SK-N-SH (cell line): ENCODE measurements at regions not wholly inside any gene's neighbourhood (a gene's known extent, or its start where the extent isn't known, plus 50 kb on each side); places are given as distances from the start of the nearest gene placed in this dataset.

Experiments used
- CTCF ChIA-PET: fragments of 300-600, 350-600 bp; formaldehyde crosslinking; extraction: SDS; loops from one replicate; lab custom pipeline; 2021; lab: Yijun Ruan, JAX
- POLR2A ChIA-PET: fragments of 350-600 bp; sonication (Branson Sonifier 250); formaldehyde crosslinking; extraction: SDS; loops from one replicate; lab custom pipeline; 2020; ENCODE audit warnings: antibody characterized with exemption, inconsistent platforms; lab: Yijun Ruan, JAX
- DNase-seq: peaks from one replicate; pipeline ENCODE4 v3.0.0; 2012
- H2AFZ ChIP-seq: fragments of 200-600 bp; sonication (generic); 2 replicates; pipeline ENCODE4 v1.8.1; 2016; ENCODE audit warnings: antibody characterized with exemption, mild to moderate bottlenecking, low read depth
- H3F3A ChIP-seq: fragments of 200-600 bp; sonication (generic); replicated peaks from 2 replicates; pipeline ENCODE3; 2016; ENCODE audit warnings: antibody characterized with exemption, mild to moderate bottlenecking; ENCODE audit not compliant: insufficient read depth
- H3K27ac ChIP-seq, 2 experiments: fragments of 200-500 bp in 1 of 2; fragments of 200-600 bp in 1 of 2; sonication (Bioruptor generic) in 1 of 2; sonication (generic), shearing (Covaris generic) in 1 of 2; 2 replicates each; pipeline versions ENCODE4 v1.5.1 to v1.6.1; 2014 to 2016; ENCODE audit warnings: low read depth in 2 of 2, inconsistent platforms in 1 of 2, low read length in 1 of 2, mild to moderate bottlenecking in 1 of 2, mixed read lengths in 1 of 2
- H3K27me3 ChIP-seq: fragments of 200-600 bp; sonication (generic), shearing (Covaris generic); 2 replicates; pipeline ENCODE4 v1.6.1; 2016; ENCODE audit warnings: mixed run types; ENCODE audit not compliant: insufficient read depth
- H3K36me3 ChIP-seq, 2 experiments: fragments of 200-500 bp in 1 of 2; fragments of 200-600 bp in 1 of 2; sonication (Bioruptor generic) in 1 of 2; sonication (generic) in 1 of 2; replicated peaks in 1 of 2; 2 replicates each; pipeline versions ENCODE3 to v1.5.1; 2014 to 2016; ENCODE audit warnings: low read length in 1 of 2, mild to moderate bottlenecking in 1 of 2; ENCODE audit not compliant: insufficient read depth in 2 of 2, control insufficient read depth in 1 of 2
- H3K4me1 ChIP-seq, 2 experiments: fragments of 200-500 bp in 1 of 2; fragments of 200-600 bp in 1 of 2; sonication (Bioruptor generic) in 1 of 2; sonication (generic), shearing (Covaris generic) in 1 of 2; 2 replicates each; pipeline versions ENCODE4 v1.5.1 to v1.6.1; 2014 to 2016; ENCODE audit warnings: low read depth in 1 of 2, low read length in 1 of 2, mixed run types in 1 of 2; ENCODE audit not compliant: insufficient read depth in 2 of 2, control insufficient read depth in 1 of 2
- H3K4me2 ChIP-seq: fragments of 200-600 bp; sonication (generic), shearing (Covaris generic); 2 replicates; pipeline ENCODE4 v1.6.1; 2017; ENCODE audit warnings: mixed run types
- H3K4me3 ChIP-seq, 2 experiments: fragments of 200-500 bp in 1 of 2; fragments of 200-600 bp in 1 of 2; sonication (Bioruptor generic) in 1 of 2; sonication (generic), shearing (Covaris generic) in 1 of 2; 2 replicates each; pipeline versions ENCODE4 v1.5.1 to v1.8.1; 2014 to 2016; ENCODE audit warnings: low read depth in 2 of 2, inconsistent platforms in 1 of 2, low read length in 1 of 2, mild to moderate bottlenecking in 1 of 2, mixed read lengths in 1 of 2, moderate library complexity in 1 of 2
- H3K79me2 ChIP-seq: fragments of 200-600 bp; sonication (generic); 2 replicates; pipeline ENCODE4 v1.8.1; 2017; ENCODE audit warnings: mild to moderate bottlenecking; ENCODE audit not compliant: insufficient read depth
- H3K9ac ChIP-seq: fragments of 200-600 bp; sonication (generic); 2 replicates; pipeline ENCODE4 v1.6.1; 2017; ENCODE audit warnings: mixed run types
- H3K9me2 ChIP-seq: fragments of 200-600 bp; sonication (generic); 2 replicates; pipeline ENCODE4 v1.6.1; 2017; ENCODE audit warnings: mixed run types
- H3K9me3 ChIP-seq: fragments of 200-600 bp; sonication (generic); 2 replicates; pipeline ENCODE4 v1.6.1; 2017; ENCODE audit warnings: mixed run types, mild to moderate bottlenecking, moderate library complexity
- H4K20me1 ChIP-seq: fragments of 200-600 bp; sonication (generic); 2 replicates; pipeline ENCODE4 v1.6.1; 2017; ENCODE audit warnings: mild to moderate bottlenecking, mixed run types; ENCODE audit not compliant: insufficient read depth
- CHD2 ChIP-seq: fragments of 150-350 bp; IDR thresholded peaks from 2 replicates; pipeline ENCODE4 v1.6.1; 2018; ENCODE audit warnings: low read length; ENCODE audit not compliant: partially characterized antibody
- EP300 ChIP-seq, 2 experiments: IDR thresholded peaks; 2 replicates each; pipeline versions ENCODE4 v1.4.0 to v1.6.1; 2012; ENCODE audit warnings: borderline replicate concordance in 1 of 2, low read depth in 1 of 2, low read length in 1 of 2
- EZH2phosphoT487 ChIP-seq: fragments of 200-600 bp; sonication (generic); IDR thresholded peaks from 2 replicates; pipeline ENCODE4 v1.6.1; 2017; ENCODE audit warnings: low read depth, mixed run types, mild to moderate bottlenecking, antibody characterized with exemption, moderate library complexity, borderline replicate concordance
- FOSL2 ChIP-seq: IDR thresholded peaks from 2 replicates; pipeline ENCODE4 v1.4.0; 2012; ENCODE audit warnings: low read depth, mild to moderate bottlenecking, moderate library complexity, borderline replicate concordance
- FOXJ3 ChIP-seq: sonication (generic); formaldehyde crosslinking; IDR thresholded peaks from 2 replicates; pipeline ENCODE4 v1.5.1; 2020; ENCODE audit warnings: mild to moderate bottlenecking, missing genetic modification reagents
- FOXM1 ChIP-seq: IDR thresholded peaks from 2 replicates; pipeline ENCODE4 v1.4.0; 2012; ENCODE audit warnings: low read depth, mild to moderate bottlenecking
- GABPA ChIP-seq: IDR thresholded peaks from 2 replicates; pipeline ENCODE4 v1.4.0; 2012; ENCODE audit warnings: low read depth, mild to moderate bottlenecking
- GATA2 ChIP-seq: sonication (generic); formaldehyde crosslinking; IDR thresholded peaks from 2 replicates; pipeline ENCODE4 v1.5.0; 2020; ENCODE audit warnings: mild to moderate bottlenecking, missing genetic modification reagents
- JUND ChIP-seq: IDR thresholded peaks from 2 replicates; pipeline ENCODE4 v1.4.0; 2012
- MEF2A ChIP-seq: IDR thresholded peaks from 2 replicates; pipeline ENCODE4 v1.4.0; 2012; ENCODE audit warnings: low read depth, borderline replicate concordance
- NRF1 ChIP-seq: IDR thresholded peaks from 2 replicates; pipeline ENCODE4 v1.6.1; 2012; ENCODE audit warnings: low read depth, mild to moderate bottlenecking, low read length
- RCOR1 ChIP-seq: fragments of 150-350 bp; IDR thresholded peaks from 2 replicates; pipeline ENCODE4 v1.6.1; 2017; ENCODE audit warnings: antibody characterized with exemption, low read length
- RFX5 ChIP-seq: IDR thresholded peaks from 2 replicates; pipeline ENCODE4 v1.6.1; 2012; ENCODE audit warnings: mild to moderate bottlenecking, improper control_type of control experiment, low read length
- RXRA ChIP-seq: IDR thresholded peaks from 2 replicates; pipeline ENCODE4 v1.4.0; 2012; ENCODE audit warnings: low read depth, mild to moderate bottlenecking, borderline replicate concordance
- SMC3 ChIP-seq: IDR thresholded peaks from 2 replicates; pipeline ENCODE4 v1.6.1; 2012; ENCODE audit warnings: low read depth, low read length, improper control_type of control experiment
- WGBS: methylation state at CpG from one replicate; pipeline ENCODE4 v1.1.6; 2017; ENCODE audit warnings: low lambda C conversion rate; 5-methylcytosine and 5-hydroxymethylcytosine counted together
- TF ChIP-seq, protein P1 (sequence below): fragments of 200-600 bp; sonication (generic); IDR thresholded peaks from 2 replicates; pipeline ENCODE4 v1.6.1; 2017; ENCODE audit warnings: antibody characterized with exemption, mild to moderate bottlenecking, moderate library complexity
- TF ChIP-seq, protein P2 (sequence below): IDR thresholded peaks from 2 replicates; pipeline ENCODE4; 2012
- TF ChIP-seq, protein P3 (sequence below): IDR thresholded peaks from 2 replicates; pipeline ENCODE4 v1.4.0; 2012; ENCODE audit warnings: low read depth, borderline replicate concordance
- TF ChIP-seq, protein P4 (sequence below): fragments of 150-350 bp; IDR thresholded peaks from 2 replicates; pipeline ENCODE4 v1.6.1; 2016; ENCODE audit warnings: mild to moderate bottlenecking, low read depth, low read length

DNA sequence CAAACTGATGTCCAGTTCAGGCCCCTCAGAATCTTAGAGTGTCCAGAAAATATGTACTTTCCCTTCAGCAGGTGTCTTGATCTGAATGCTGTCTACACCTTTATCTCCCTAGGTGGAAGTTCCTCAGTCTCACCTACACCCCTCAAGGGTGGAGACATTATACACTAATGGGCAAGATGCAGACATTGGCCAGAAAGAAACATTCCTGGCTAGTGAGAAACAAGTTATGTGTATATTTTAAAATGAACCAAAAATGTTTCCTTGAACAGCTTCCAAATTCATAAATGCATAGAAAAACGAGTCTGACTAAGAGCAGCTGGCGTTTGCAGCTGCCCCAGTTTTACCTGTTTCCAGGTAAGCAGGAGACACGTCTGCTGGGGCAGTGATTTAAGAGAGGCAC is 140.5 kb upstream of the IRX4 start:
- no peaks in the 10 kb centered on the region for H3K36me3 ChIP-seq
- no peaks in the 10 kb centered on the region for H3K9me3 ChIP-seq
- no peaks in the 10 kb centered on the region for H3F3A ChIP-seq
- H4K20me1 ChIP-seq = no peaks in the 10 kb centered on the region
- no peak overlapping the region for H3K27ac ChIP-seq
- no peaks in the 10 kb centered on the region for H3K79me2 ChIP-seq
- 2% methylated on average over 3 of the region's 3 CpGs for WGBS
- no peak for TF ChIP-seq FOSL2
- TF ChIP-seq CHD2 = no peak
- TF ChIP-seq RFX5 = no peak
- TF ChIP-seq EP300 (IDR thresholded peaks at IDR 0.05; ENCODE audit: borderline replicate concordance in 1 of 2, low read depth in 1 of 2, low read length in 1 of 2) = no peak
- TF ChIP-seq, protein P1, sequence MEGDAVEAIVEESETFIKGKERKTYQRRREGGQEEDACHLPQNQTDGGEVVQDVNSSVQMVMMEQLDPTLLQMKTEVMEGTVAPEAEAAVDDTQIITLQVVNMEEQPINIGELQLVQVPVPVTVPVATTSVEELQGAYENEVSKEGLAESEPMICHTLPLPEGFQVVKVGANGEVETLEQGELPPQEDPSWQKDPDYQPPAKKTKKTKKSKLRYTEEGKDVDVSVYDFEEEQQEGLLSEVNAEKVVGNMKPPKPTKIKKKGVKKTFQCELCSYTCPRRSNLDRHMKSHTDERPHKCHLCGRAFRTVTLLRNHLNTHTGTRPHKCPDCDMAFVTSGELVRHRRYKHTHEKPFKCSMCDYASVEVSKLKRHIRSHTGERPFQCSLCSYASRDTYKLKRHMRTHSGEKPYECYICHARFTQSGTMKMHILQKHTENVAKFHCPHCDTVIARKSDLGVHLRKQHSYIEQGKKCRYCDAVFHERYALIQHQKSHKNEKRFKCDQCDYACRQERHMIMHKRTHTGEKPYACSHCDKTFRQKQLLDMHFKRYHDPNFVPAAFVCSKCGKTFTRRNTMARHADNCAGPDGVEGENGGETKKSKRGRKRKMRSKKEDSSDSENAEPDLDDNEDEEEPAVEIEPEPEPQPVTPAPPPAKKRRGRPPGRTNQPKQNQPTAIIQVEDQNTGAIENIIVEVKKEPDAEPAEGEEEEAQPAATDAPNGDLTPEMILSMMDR = no peak
- no peak for TF ChIP-seq JUND
- TF ChIP-seq, protein P2, sequence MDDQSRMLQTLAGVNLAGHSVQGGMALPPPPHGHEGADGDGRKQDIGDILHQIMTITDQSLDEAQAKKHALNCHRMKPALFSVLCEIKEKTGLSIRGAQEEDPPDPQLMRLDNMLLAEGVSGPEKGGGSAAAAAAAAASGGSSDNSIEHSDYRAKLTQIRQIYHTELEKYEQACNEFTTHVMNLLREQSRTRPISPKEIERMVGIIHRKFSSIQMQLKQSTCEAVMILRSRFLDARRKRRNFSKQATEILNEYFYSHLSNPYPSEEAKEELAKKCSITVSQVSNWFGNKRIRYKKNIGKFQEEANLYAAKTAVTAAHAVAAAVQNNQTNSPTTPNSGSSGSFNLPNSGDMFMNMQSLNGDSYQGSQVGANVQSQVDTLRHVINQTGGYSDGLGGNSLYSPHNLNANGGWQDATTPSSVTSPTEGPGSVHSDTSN = no peak
- no peak for TF ChIP-seq GATA2 (CRISPR knock-in tag)
- TF ChIP-seq, protein P3, sequence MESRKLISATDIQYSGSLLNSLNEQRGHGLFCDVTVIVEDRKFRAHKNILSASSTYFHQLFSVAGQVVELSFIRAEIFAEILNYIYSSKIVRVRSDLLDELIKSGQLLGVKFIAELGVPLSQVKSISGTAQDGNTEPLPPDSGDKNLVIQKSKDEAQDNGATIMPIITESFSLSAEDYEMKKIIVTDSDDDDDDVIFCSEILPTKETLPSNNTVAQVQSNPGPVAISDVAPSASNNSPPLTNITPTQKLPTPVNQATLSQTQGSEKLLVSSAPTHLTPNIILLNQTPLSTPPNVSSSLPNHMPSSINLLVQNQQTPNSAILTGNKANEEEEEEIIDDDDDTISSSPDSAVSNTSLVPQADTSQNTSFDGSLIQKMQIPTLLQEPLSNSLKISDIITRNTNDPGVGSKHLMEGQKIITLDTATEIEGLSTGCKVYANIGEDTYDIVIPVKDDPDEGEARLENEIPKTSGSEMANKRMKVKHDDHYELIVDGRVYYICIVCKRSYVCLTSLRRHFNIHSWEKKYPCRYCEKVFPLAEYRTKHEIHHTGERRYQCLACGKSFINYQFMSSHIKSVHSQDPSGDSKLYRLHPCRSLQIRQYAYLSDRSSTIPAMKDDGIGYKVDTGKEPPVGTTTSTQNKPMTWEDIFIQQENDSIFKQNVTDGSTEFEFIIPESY = no peak
- no peak for TF ChIP-seq SMC3
- TF ChIP-seq MEF2A = no peak
- no peak for TF ChIP-seq RCOR1
- TF ChIP-seq FOXJ3 (CRISPR knock-in tag) = no peak
- no peak for TF ChIP-seq EZH2phosphoT487
- TF ChIP-seq FOXM1 = no peak
- TF ChIP-seq, protein P4, sequence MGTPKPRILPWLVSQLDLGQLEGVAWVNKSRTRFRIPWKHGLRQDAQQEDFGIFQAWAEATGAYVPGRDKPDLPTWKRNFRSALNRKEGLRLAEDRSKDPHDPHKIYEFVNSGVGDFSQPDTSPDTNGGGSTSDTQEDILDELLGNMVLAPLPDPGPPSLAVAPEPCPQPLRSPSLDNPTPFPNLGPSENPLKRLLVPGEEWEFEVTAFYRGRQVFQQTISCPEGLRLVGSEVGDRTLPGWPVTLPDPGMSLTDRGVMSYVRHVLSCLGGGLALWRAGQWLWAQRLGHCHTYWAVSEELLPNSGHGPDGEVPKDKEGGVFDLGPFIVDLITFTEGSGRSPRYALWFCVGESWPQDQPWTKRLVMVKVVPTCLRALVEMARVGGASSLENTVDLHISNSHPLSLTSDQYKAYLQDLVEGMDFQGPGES = no peak
- TF ChIP-seq NRF1 = no peak
- no peak for TF ChIP-seq GABPA
- no peak for TF ChIP-seq RXRA
- H3K9ac ChIP-seq = no peak overlapping the region
- peaks cover 5% of the 10 kb centered on the region; the same call in 1 of the 2 replicates for H3K27me3 ChIP-seq
- no peaks in the 10 kb centered on the region for H3K4me1 ChIP-seq
- POLR2A ChIA-PET = no interaction called here
- no peak for DNase-seq
- no peaks in the 10 kb centered on the region for H3K9me2 ChIP-seq
- H3K4me2 ChIP-seq = no peak overlapping the region
- H2AFZ ChIP-seq = no peak overlapping the region
- CTCF ChIA-PET = no interaction called here
- H3K4me3 ChIP-seq = no peak overlapping the region
